ENCODE measurements at regions not wholly inside any gene's neighbourhood (a gene's known extent, or its start where the extent isn't known, plus 50 kb on each side); places are given as distances from the start of the nearest gene placed in this dataset.

DNA sequence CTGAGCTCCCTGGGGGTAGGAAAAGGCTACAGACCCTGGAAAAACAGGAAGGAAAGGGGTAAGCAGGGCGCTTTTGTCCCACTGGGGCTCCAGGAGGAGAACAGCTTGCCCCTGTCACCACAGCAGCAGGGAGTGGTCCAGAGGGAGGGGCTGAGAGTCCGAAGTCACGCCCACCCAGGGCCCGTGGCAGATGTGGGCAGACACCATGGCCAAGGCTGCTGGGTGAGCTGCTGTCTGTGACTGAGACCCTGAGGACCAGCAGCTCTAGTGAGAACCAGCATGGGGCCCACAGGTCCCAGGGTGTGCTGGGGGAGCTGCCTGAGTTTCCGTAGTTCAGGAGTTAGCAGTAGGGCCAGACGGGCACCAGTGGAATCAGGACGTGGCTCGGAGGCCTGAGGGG is 162.0 kb downstream of the SPP2 start:
- TF ChIP-seq, protein P1, sequence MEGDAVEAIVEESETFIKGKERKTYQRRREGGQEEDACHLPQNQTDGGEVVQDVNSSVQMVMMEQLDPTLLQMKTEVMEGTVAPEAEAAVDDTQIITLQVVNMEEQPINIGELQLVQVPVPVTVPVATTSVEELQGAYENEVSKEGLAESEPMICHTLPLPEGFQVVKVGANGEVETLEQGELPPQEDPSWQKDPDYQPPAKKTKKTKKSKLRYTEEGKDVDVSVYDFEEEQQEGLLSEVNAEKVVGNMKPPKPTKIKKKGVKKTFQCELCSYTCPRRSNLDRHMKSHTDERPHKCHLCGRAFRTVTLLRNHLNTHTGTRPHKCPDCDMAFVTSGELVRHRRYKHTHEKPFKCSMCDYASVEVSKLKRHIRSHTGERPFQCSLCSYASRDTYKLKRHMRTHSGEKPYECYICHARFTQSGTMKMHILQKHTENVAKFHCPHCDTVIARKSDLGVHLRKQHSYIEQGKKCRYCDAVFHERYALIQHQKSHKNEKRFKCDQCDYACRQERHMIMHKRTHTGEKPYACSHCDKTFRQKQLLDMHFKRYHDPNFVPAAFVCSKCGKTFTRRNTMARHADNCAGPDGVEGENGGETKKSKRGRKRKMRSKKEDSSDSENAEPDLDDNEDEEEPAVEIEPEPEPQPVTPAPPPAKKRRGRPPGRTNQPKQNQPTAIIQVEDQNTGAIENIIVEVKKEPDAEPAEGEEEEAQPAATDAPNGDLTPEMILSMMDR (IDR thresholded peaks at IDR 0.05; ENCODE audit: low read length), result no peak
- TF ChIP-seq EZH2 (optimal IDR thresholded peaks at IDR 0.05; ENCODE audit: low read depth, low read length) (no peak), EZH2phosphoT487 (IDR thresholded peaks at IDR 0.05; ENCODE audit: low read length) (no peak)
